Right cardiac atrium (tissue), 5 donors: ENCODE measurements at regions not wholly inside any gene's neighbourhood (a gene's known extent, or its start where the extent isn't known, plus 50 kb on each side); places are given as distances from the start of the nearest gene placed in this dataset.
"Not testable (repeated sequence)": the region's sequence is repeated elsewhere in the genome, so short reads cannot be mapped to it uniquely, and the experiment has no call there.

Experiments
- ATAC-seq, 2 donors: fragments of 200-7000 bp; cut with Tn5 transposase; one replicate each; pipeline versions ENCODE4 v1.8.0 to v1.9.1; 2020; ENCODE audit warnings: moderate library complexity in 2 of 2, mild to moderate bottlenecking in 1 of 2
- DNase-seq, 3 donors: peaks; one replicate each; pipeline ENCODE4 v3.0.0-alpha.2; 2020
- H3K27ac ChIP-seq: one replicate; pipeline ENCODE4 v1.5.1; 2013; ENCODE audit warnings: mild to moderate bottlenecking, low read length, control low read depth, moderate library complexity
- H3K27me3 ChIP-seq: one replicate; pipeline ENCODE4 v1.6.1; 2013; ENCODE audit not compliant: control insufficient read depth, insufficient read depth
- H3K4me1 ChIP-seq: one replicate; pipeline ENCODE4 v1.6.1; 2013; ENCODE audit warnings: low read length; ENCODE audit not compliant: control insufficient read depth, insufficient read depth
- H3K4me3 ChIP-seq: one replicate; pipeline ENCODE4 v1.5.1; 2013; ENCODE audit warnings: low read length, control low read depth
- H3K9me3 ChIP-seq: one replicate; pipeline ENCODE4 v1.6.1; 2013; ENCODE audit warnings: low read length; ENCODE audit not compliant: control insufficient read depth
- WGBS: extraction: QIAGEN DNeasy Blood & Tissue Kit; methylation state at CpG from one replicate; pipeline ENCODE4 v1.1.7; 2013; 5-methylcytosine and 5-hydroxymethylcytosine counted together
- intact Hi-C, 4 donors: fragments of 100-400 bp; cut with DNase I; formaldehyde crosslinking; loops; one replicate each; pipeline versions ENCODE4 v1.11.0 to v1.14.0; 2022 to 2023
- donor health status: healthy with polysubstance abuse.
- donor health status: DM: no; HTN: yes; CAD: no.
- donor health status: DM: no; HTN: no; CAD: no.
- donor health status: DM: no; HTN: yes; CAD: no; lungs with severe emphysema.
- donor health status: DM: yes; HTN: yes; CAD: no.

GRCh38 chr2:91498513-91499250 lies 2807.2 kb downstream of the RPIA start:
- ATAC-seq, intact Hi-C loops: not testable (repeated sequence)
- peak; percentile 18 to 77 (median 58) for DNase-seq

GRCh38 chr2:91499431-91500050 lies 2808.1 kb downstream of the RPIA start:
- DNase-seq: peak in 2 of 3 donors; percentile 54 to 65
- H3K4me3 ChIP-seq, H3K27ac ChIP-seq, ATAC-seq, H3K27me3 ChIP-seq, H3K4me1 ChIP-seq, H3K9me3 ChIP-seq, intact Hi-C loops: not testable (repeated sequence)
- 59% methylated on average over 5 of the region's 5 CpGs for WGBS

More at GRCh38 chr2:91498513-91499250, 2807.2 kb downstream of the RPIA start:
- H3K4me1 ChIP-seq, H3K9me3 ChIP-seq, H3K27me3 ChIP-seq, H3K4me3 ChIP-seq, H3K27ac ChIP-seq: not testable (repeated sequence)
- WGBS: 79% methylated on average over 2 of the region's 2 CpGs

GRCh38 chr2:91500246-91500977 lies 2808.9 kb downstream of the RPIA start:
- DNase-seq (peak; percentile 7 to 62 (median 36)), ATAC-seq (peak in 1 of 2 donors; percentile 33)
- H3K9me3 ChIP-seq, H3K4me1 ChIP-seq, H3K27ac ChIP-seq, intact Hi-C loops, H3K4me3 ChIP-seq, H3K27me3 ChIP-seq: not testable (repeated sequence)
- WGBS: 88% methylated on average over 6 of the region's 6 CpGs

GRCh38 chr2:91500978-91501310 lies 2809.5 kb downstream of the RPIA start:
- ATAC-seq: peak in 1 of 2 donors; percentile 31
- H3K4me1 ChIP-seq, H3K27me3 ChIP-seq, H3K27ac ChIP-seq, H3K4me3 ChIP-seq, intact Hi-C loops, DNase-seq, H3K9me3 ChIP-seq: not testable (repeated sequence)
- 86% methylated on average over 5 of the region's 5 CpGs for WGBS

- H3K27me3 ChIP-seq, H3K4me3 ChIP-seq, H3K4me1 ChIP-seq, ATAC-seq, H3K9me3 ChIP-seq, intact Hi-C loops, H3K27ac ChIP-seq: not testable (repeated sequence)
- 97% methylated on average over 14 of the region's 17 CpGs for WGBS
- DNase-seq: peak in 2 of 3 donors; percentile 28 to 39
Observed at GRCh38 chr2:91501481-91502080, 2810.1 kb downstream of the RPIA start.

- H3K4me1 ChIP-seq, DNase-seq, H3K27me3 ChIP-seq, H3K9me3 ChIP-seq, H3K27ac ChIP-seq, H3K4me3 ChIP-seq, intact Hi-C loops: not testable (repeated sequence)
- peak in 1 of 2 donors; percentile 62 for ATAC-seq
- 77% methylated on average over 7 of the region's 8 CpGs for WGBS
Observed at GRCh38 chr2:91503572-91503958, 2812.1 kb downstream of the RPIA start.

GRCh38 chr2:91503959-91504741 lies 2812.7 kb downstream of the RPIA start:
- H3K4me1 ChIP-seq, intact Hi-C loops, ATAC-seq, H3K4me3 ChIP-seq, H3K27ac ChIP-seq, H3K9me3 ChIP-seq, H3K27me3 ChIP-seq: not testable (repeated sequence)
- peak in 2 of 3 donors; percentile 47 to 56 for DNase-seq
- WGBS: 92% methylated on average over 10 of the region's 13 CpGs

GRCh38 chr2:91508816-91509215 lies 2817.3 kb downstream of the RPIA start:
- H3K4me3 ChIP-seq, H3K27me3 ChIP-seq, intact Hi-C loops, H3K27ac ChIP-seq, ATAC-seq, H3K9me3 ChIP-seq, H3K4me1 ChIP-seq: not testable (repeated sequence)
- 78% methylated on average over 3 of the region's 4 CpGs for WGBS
- peak in 2 of 3 donors; percentile 19 to 29 for DNase-seq

GRCh38 chr2:91509276-91509675 lies 2817.8 kb downstream of the RPIA start:
- H3K27ac ChIP-seq, H3K4me1 ChIP-seq, intact Hi-C loops, H3K27me3 ChIP-seq, H3K9me3 ChIP-seq, H3K4me3 ChIP-seq, ATAC-seq: not testable (repeated sequence)
- 52% methylated on average over 3 of the region's 4 CpGs for WGBS
- DNase-seq: peak in 2 of 3 donors; percentile 16 to 24

GRCh38 chr2:91511166-91511565 lies 2819.7 kb downstream of the RPIA start:
- H3K9me3 ChIP-seq, H3K4me3 ChIP-seq, H3K27me3 ChIP-seq, ATAC-seq, intact Hi-C loops, H3K4me1 ChIP-seq, DNase-seq, H3K27ac ChIP-seq: not testable (repeated sequence)
- WGBS: 84% methylated on average over 2 of the region's 2 CpGs
